ENCODE measurements at regions not wholly inside any gene's neighbourhood (a gene's known extent, or its start where the extent isn't known, plus 50 kb on each side); places are given as distances from the start of the nearest gene placed in this dataset.
"Not testable (repeated sequence)": the region's sequence is repeated elsewhere in the genome, so short reads cannot be mapped to it uniquely, and the experiment has no call there.

DNA sequence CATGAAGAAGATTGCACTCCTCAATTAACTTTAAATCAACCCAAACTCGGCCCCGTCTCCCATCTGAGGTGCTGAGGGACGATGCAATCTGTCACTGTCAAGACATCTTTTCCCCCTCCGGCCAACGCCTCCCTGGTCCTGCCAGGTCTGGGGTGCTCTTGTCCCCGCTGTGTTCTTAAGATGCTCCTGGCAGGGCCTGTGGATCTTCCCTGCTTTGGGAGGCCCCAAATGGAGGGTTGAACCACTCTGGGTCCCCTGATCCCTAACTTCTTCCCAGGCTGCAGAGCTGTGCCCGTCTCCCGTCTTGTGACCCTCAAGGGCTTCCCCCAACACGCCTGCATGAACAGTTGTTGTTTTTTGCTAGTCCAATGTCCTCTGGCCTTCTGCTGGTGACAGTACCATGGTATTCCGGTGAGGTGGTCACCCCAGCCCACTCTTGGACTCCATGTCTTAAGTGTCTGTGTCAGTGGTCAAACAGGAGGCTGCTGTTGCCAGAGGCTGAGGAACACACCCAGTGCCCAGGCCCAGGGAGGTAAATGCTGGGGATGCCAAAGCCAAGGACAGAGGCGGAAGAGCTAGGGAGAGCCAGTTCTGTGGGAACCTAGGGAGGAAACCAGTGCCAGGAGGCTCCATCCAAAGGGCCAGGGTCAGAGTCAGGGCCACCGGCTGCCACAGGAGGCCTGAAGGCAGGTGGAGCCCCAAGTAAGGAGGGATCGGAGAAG lies 70.6 kb upstream of the SHANK2 start:
- no peak for DNase-seq
- Histone ChIP-seq H3K27me3 (peaks cover 0 to 19% (median 0%) of the 10 kb centered on the region in 9 donors), H3K4me3 (no peak overlapping the region), H3K9me3 (peaks cover 0 to 14% (median 0%) of the 10 kb centered on the region in 12 donors), H3K36me3 (no peaks in the 10 kb centered on the region), H3K27ac (no peak overlapping the region), H3K4me1 (no peaks in the 10 kb centered on the region)
- intact Hi-C loops (cut with DNase I) = no loop called here
- ATAC-seq = no peak
- 80 to 82% (median 81%) methylated on average over 12 to 13 of the region's 13 CpGs for WGBS, 4 donors
- TF ChIP-seq CTCF (IDR thresholded peaks at IDR 0.05) (no peak), POLR2A (IDR thresholded peaks at IDR 0.05) (no peak)

- no peaks in the 10 kb centered on the region for H3K4me1 ChIP-seq
- DNase-seq (no peak), ATAC-seq (no peak)
- H3K36me3 ChIP-seq = no peaks in the 10 kb centered on the region
- 84 to 91% (median 87%) methylated on average over 12 of the region's 12 CpGs for WGBS, 4 donors
- H3K27ac ChIP-seq = no peak overlapping the region
- intact Hi-C loops (cut with DNase I) = no loop called here
- H3K9me3 ChIP-seq = peaks cover 0 to 22% (median 3%) of the 10 kb centered on the region in 12 donors
- peaks cover 0 to 19% (median 0%) of the 10 kb centered on the region in 9 donors for H3K27me3 ChIP-seq
- H3K4me3 ChIP-seq = no peak overlapping the region
- no peak for TF ChIP-seq POLR2A (IDR thresholded peaks at IDR 0.05)
- TF ChIP-seq CTCF (IDR thresholded peaks at IDR 0.05) = no peak
Observed at GRCh38 chr11:71322192-71322735, 69.9 kb upstream of the SHANK2 start.

DNA sequence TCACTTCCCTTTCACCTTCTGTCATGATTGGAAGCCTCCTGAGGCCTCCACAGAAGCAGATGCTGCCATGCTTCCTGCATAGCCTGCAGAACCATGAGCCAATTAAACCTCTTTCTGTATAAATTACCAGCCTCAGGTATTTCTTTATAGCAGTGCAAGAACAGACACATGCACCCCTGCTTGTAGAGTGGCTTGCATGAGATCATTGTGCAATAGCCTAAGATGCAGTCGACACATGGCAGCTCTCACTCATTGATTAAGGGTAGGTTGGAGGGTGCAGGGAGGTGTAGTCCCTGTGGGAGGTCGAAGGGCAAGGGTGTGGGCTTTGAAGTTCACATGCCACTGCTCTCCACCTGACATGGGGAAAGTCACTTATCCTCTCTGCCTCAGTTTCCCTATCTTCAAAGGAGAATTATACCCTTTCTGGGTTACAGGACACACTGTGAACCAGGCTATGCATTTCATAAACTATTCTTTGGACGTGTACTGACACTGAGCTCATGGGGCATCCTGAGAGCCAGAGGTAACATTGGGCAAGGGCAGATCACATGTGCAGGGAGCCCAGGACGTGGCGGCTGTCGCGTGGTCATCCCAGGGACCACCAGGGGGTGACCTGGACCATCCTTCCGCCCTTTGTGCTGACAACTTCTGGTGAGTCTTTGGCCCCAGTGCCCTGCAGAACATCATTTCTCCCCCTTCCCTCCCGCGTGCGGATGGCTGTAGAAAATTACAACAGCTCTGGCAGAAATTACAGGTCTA lies 69.2 kb upstream of the SHANK2 start:
- DNase-seq = no peak
- no peak for ATAC-seq
- TF ChIP-seq POLR2A (IDR thresholded peaks at IDR 0.05) (no peak), CTCF (IDR thresholded peaks at IDR 0.05) (no peak)

DNA sequence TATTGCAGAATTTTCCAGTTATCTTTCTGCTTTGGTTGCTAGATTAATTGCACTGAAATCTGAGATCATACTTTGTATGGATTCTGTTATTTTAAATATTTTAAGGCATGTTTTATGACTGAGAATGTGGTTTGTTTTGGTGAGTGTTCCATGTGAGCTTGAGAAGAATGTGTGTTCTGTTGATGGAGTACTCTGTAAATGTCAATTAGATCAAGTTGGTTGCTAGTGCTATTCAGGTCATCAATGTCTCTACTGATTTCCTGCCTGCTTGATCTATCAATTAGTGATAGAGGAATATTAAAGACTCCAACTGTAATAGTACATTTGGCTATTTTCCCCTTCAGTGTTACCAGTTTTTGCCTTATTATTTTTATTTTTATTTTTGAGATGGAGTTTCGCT lies 64.3 kb upstream of the SHANK2 start:
- no peak for ATAC-seq
- no peak for TF ChIP-seq CTCF (IDR thresholded peaks at IDR 0.05)
- no peak for TF ChIP-seq POLR2A (IDR thresholded peaks at IDR 0.05)
- no peak for DNase-seq
- H3K9me3 ChIP-seq = peaks cover 0 to 38% (median 13%) of the 10 kb centered on the region in 12 donors
- H3K36me3 ChIP-seq = no peaks in the 10 kb centered on the region
- 88 to 97% (median 89%) methylated on average over 1 of the region's 1 CpG for WGBS, 4 donors
- peaks cover 0 to 4% (median 0%) of the 10 kb centered on the region in 9 donors for H3K27me3 ChIP-seq
- no peak overlapping the region for H3K27ac ChIP-seq
- no peak overlapping the region for H3K4me3 ChIP-seq
- H3K4me1 ChIP-seq = no peaks in the 10 kb centered on the region
- intact Hi-C loops (cut with DNase I) = no loop called here

More for the DNA sequence above, 69.2 kb upstream of the SHANK2 start:
- Histone ChIP-seq H3K36me3 (no peaks in the 10 kb centered on the region), H3K27ac (no peak overlapping the region), H3K9me3 (peaks cover 0 to 28% (median 10%) of the 10 kb centered on the region in 12 donors), H3K4me3 (no peak overlapping the region), H3K27me3 (peaks cover 0 to 19% (median 0%) of the 10 kb centered on the region in 9 donors), H3K4me1 (no peaks in the 10 kb centered on the region)
- intact Hi-C loops (cut with DNase I) = no loop called here
- WGBS, 4 donors = 80 to 90% (median 81%) methylated on average over 11 of the region's 11 CpGs

- ATAC-seq; DNase-seq; H3K4me3 ChIP-seq; H3K4me1 ChIP-seq; intact Hi-C loops (cut with DNase I); H3K27me3 ChIP-seq; H3K27ac ChIP-seq; H3K36me3 ChIP-seq: not testable (repeated sequence)
- H3K9me3 ChIP-seq = peaks cover 0 to 20% (median 9%) of the 10 kb centered on the region in 12 donors
- 82 to 91% (median 84%) methylated on average over 9 of the region's 9 CpGs for WGBS, 4 donors
Observed at GRCh38 chr11:71312616-71313015, 60.2 kb upstream of the SHANK2 start.
